ENCODE measurements at regions not wholly inside any gene's neighbourhood (a gene's known extent, or its start where the extent isn't known, plus 50 kb on each side); places are given as distances from the start of the nearest gene placed in this dataset.

DNA sequence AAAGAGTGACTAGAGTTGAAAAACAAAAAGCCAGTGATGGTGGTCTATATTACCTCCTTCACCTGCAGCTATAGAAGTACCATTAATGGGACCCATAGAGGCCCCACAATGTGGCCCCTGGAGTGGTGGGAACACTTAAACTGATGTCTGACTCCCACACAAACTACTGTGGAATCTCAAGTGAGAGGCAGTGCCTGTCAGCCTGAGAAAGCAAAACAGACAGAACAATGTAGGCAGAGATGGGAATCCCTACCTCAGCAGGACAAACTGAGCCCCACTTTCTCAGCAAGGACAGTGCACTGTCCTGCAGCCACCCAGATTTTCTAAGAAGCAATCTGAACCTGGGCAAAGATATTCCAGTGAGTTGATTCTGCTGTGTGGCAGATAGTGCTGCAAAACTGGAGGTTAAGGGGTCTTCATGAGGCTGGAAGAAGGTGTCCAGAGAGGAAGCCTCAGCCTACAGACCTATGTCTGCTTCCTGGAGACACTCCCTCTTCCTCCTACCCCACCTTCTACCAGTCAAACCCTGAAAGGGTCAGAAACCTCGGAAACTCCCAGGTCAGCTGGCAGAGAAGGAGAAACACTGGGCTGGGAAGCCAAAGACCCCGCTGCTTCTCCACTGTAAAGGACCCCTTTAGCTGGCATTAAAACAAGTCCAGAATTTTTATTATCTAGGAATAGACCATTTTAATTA, 228.7 kb downstream of the C1orf94 start (continued):
- TF ChIP-seq TAF1 (IDR thresholded peaks at IDR 0.05; ENCODE audit: control insufficient read depth, extremely low read depth, insufficient read depth, low read length, severe bottlenecking) (no peak), CBFA2T3 (IDR thresholded peaks at IDR 0.05) (no peak), L3MBTL2 (IDR thresholded peaks at IDR 0.05) (no peak), ZNF507 (tag; conservative IDR thresholded peaks at IDR 0.05) (no peak), TRIM28 (IDR thresholded peaks at IDR 0.05) (no peak), ZNF140 (CRISPR knock-in tag; IDR thresholded peaks at IDR 0.05) (no peak), ZNF316 (IDR thresholded peaks at IDR 0.05) (no peak), TARDBP (IDR thresholded peaks at IDR 0.05) (no peak), EHMT2 (IDR thresholded peaks at IDR 0.05) (no peak)
- TF ChIP-seq, protein P1, sequence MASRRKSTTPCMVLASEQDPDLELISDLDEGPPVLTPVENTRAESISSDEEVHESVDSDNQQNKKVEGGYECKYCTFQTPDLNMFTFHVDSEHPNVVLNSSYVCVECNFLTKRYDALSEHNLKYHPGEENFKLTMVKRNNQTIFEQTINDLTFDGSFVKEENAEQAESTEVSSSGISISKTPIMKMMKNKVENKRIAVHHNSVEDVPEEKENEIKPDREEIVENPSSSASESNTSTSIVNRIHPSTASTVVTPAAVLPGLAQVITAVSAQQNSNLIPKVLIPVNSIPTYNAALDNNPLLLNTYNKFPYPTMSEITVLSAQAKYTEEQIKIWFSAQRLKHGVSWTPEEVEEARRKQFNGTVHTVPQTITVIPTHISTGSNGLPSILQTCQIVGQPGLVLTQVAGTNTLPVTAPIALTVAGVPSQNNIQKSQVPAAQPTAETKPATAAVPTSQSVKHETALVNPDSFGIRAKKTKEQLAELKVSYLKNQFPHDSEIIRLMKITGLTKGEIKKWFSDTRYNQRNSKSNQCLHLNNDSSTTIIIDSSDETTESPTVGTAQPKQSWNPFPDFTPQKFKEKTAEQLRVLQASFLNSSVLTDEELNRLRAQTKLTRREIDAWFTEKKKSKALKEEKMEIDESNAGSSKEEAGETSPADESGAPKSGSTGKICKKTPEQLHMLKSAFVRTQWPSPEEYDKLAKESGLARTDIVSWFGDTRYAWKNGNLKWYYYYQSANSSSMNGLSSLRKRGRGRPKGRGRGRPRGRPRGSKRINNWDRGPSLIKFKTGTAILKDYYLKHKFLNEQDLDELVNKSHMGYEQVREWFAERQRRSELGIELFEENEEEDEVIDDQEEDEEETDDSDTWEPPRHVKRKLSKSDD (conservative IDR thresholded peaks at IDR 0.05; ENCODE audit: low read length) = no peak

DNA sequence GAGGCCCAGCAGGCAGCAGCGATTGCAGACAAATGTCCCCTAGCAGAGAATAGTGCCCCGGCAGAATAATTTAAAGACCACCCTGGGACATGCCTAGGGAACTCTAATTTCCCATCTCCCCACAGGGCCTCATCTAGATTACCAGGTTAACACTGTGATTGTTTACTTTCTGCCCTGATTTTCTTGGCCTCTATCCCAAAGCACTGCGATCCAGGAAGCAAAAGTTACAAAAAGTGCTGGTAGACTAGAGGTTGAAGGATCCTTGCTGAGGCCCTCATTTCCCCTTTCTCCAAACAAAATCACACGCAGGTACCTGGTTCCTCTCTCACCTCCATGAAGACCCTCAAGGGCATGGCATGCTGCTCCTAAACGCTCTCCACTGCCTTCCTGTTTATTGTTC, 229.7 kb downstream of the C1orf94 start:
- ChIA-PET POLR2A (no interaction called here), CTCF (ENCODE audit: low intra/inter-chr PET ratio) (no interaction called here)
- intact Hi-C loops (cut with micrococcal nuclease) = no loop called here
- ATAC-seq (no peak), DNase-seq (ENCODE audit: extremely low read depth in 1 of 4, low spot score in 3 of 4) (no peak), FAIRE-seq (no peak)
- Histone ChIP-seq H3K36me3 (ENCODE audit: control insufficient read depth, insufficient read depth, low read length) (no peaks in the 10 kb centered on the region), H3K27ac (ENCODE audit: extremely low read depth, low read depth, low read length) (no peak overlapping the region), H3K79me2 (ENCODE audit: control insufficient read depth, insufficient read depth, low read length) (no peaks in the 10 kb centered on the region), H3K9me3 (replicated peaks; ENCODE audit: control insufficient read depth, insufficient read depth, low read depth, low read length) (no peaks in the 10 kb centered on the region), H3K4me2 (ENCODE audit: insufficient read depth, low read length) (no peak overlapping the region), H3K4me1 (replicated peaks in 1 of 2; ENCODE audit: control insufficient read depth in 2 of 2, insufficient read depth in 2 of 2, low read length in 2 of 2) (no peaks in the 10 kb centered on the region), H2AFZ (ENCODE audit: low read depth, low read length) (no peak overlapping the region), H3K4me3 (no peak overlapping the region), H3K9ac (ENCODE audit: insufficient read depth in 1 of 2, low read depth in 2 of 2, low read length in 2 of 2) (no peak overlapping the region), H4K20me1 (replicated peaks; ENCODE audit: control insufficient read depth, insufficient read depth, low read length) (no peaks in the 10 kb centered on the region), H3K9me1 (ENCODE audit: control insufficient read depth, insufficient read depth, low read length) (no peaks in the 10 kb centered on the region), H3K27me3 (ENCODE audit: control insufficient read depth in 2 of 2, insufficient read depth in 2 of 2, low read length in 2 of 2) (peaks cover 3 to 8% of the 10 kb centered on the region in 2 experiments; a peak in 2 of 5 replicates)
- no TSS peak for BruUV-seq (replicated peaks)
- in situ Hi-C loops (cut with MboI) = no loop called here
- 0% methylated on average over 5 of the region's 5 CpGs for WGBS (ENCODE audit: insufficient coverage, low coverage, missing lambda C conversion rate)
- no peak for TF ChIP-seq ZFP1 (CRISPR knock-in tag; IDR thresholded peaks at IDR 0.05)
- no peak for TF ChIP-seq SMAD3 (CRISPR knock-in tag; conservative IDR thresholded peaks at IDR 0.05)
- no peak for TF ChIP-seq HCFC1 (IDR thresholded peaks at IDR 0.05; ENCODE audit: low read depth, low read length)
- TF ChIP-seq HMG20A (CRISPR knock-in tag; conservative IDR thresholded peaks at IDR 0.05) = no peak
- TF ChIP-seq SOX6 (IDR thresholded peaks at IDR 0.05) = no peak
- TF ChIP-seq, protein P2, sequence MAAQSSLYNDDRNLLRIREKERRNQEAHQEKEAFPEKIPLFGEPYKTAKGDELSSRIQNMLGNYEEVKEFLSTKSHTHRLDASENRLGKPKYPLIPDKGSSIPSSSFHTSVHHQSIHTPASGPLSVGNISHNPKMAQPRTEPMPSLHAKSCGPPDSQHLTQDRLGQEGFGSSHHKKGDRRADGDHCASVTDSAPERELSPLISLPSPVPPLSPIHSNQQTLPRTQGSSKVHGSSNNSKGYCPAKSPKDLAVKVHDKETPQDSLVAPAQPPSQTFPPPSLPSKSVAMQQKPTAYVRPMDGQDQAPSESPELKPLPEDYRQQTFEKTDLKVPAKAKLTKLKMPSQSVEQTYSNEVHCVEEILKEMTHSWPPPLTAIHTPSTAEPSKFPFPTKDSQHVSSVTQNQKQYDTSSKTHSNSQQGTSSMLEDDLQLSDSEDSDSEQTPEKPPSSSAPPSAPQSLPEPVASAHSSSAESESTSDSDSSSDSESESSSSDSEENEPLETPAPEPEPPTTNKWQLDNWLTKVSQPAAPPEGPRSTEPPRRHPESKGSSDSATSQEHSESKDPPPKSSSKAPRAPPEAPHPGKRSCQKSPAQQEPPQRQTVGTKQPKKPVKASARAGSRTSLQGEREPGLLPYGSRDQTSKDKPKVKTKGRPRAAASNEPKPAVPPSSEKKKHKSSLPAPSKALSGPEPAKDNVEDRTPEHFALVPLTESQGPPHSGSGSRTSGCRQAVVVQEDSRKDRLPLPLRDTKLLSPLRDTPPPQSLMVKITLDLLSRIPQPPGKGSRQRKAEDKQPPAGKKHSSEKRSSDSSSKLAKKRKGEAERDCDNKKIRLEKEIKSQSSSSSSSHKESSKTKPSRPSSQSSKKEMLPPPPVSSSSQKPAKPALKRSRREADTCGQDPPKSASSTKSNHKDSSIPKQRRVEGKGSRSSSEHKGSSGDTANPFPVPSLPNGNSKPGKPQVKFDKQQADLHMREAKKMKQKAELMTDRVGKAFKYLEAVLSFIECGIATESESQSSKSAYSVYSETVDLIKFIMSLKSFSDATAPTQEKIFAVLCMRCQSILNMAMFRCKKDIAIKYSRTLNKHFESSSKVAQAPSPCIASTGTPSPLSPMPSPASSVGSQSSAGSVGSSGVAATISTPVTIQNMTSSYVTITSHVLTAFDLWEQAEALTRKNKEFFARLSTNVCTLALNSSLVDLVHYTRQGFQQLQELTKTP (IDR thresholded peaks at IDR 0.05; ENCODE audit: low read depth in 1 of 2, partially characterized antibody in 2 of 2) = no peak
- TF ChIP-seq SRSF3 (IDR thresholded peaks at IDR 0.05; ENCODE audit: insufficient read depth, low read length) = no peak

All from K562 (cell line).